Type B pancreatic cell (in vitro differentiated cells): ENCODE measurements at regions not wholly inside any gene's neighbourhood (a gene's known extent, or its start where the extent isn't known, plus 50 kb on each side); places are given as distances from the start of the nearest gene placed in this dataset.
"Not testable (repeated sequence)": the region's sequence is repeated elsewhere in the genome, so short reads cannot be mapped to it uniquely, and the experiment has no call there.

ENCODE experiments used
- DNase-seq: peaks from one replicate; pipeline ENCODE4 v3.0.0; 2021; ENCODE audit warnings: mixed read lengths; ENCODE audit not compliant: unreplicated experiment; ENCODE audit errors: extremely low spot score
- H3K27ac Mint-ChIP-seq: 2 replicates; pipeline ENCODE4 v1.8.0; 2021; ENCODE audit warnings: mild to moderate bottlenecking, mixed read lengths
- H3K27me3 Mint-ChIP-seq: 2 replicates; pipeline ENCODE4 v1.8.0; 2021; ENCODE audit warnings: mixed read lengths
- H3K36me3 Mint-ChIP-seq: 2 replicates; pipeline ENCODE4 v1.8.0; 2021; ENCODE audit warnings: mixed read lengths
- H3K4me1 Mint-ChIP-seq: one replicate; pipeline ENCODE4 v1.8.0; 2021; ENCODE audit warnings: mixed read lengths; ENCODE audit not compliant: unreplicated experiment
- H3K4me3 Mint-ChIP-seq: 2 replicates; pipeline ENCODE4 v1.8.0; 2021; ENCODE audit warnings: mild to moderate bottlenecking, mixed read lengths
- H3K9me3 Mint-ChIP-seq: 2 replicates; pipeline ENCODE4 v1.8.0; 2021; ENCODE audit warnings: mixed read lengths
- CTCF ChIP-seq: fragments of 200-600 bp; sonication (generic); conservative IDR thresholded peaks from 2 replicates; pipeline ENCODE4 v1.5.0; 2021; ENCODE audit warnings: antibody characterized with exemption, mild to moderate bottlenecking

DNA sequence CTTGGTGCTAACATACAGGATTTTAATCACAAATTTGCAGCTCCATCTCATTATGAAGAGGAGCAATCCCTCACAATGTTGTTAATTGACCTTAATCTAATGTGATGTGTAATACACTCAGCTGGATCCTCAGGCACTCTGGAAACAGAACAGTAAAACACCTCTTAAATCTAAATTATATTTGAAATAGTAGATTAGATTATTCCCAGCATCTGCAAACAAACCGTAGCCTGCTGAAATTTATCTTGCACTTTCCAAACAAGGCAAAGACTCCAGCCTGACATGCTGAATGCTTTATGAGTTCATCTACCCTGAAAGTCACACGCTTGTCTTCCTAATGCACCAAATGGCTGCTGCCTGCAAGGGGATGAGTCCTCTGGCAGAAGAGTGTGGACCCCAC is 402.3 kb upstream of the GYPC start:
- Mint-ChIP-seq H3K27ac (no peak overlapping the region), H3K4me1 (no peaks in the 10 kb centered on the region), H3K36me3 (no peaks in the 10 kb centered on the region), H3K27me3 (no peaks in the 10 kb centered on the region), H3K9me3 (no peaks in the 10 kb centered on the region), H3K4me3 (no peak overlapping the region)
- DNase-seq: no peak
- no peak for TF ChIP-seq CTCF

DNA sequence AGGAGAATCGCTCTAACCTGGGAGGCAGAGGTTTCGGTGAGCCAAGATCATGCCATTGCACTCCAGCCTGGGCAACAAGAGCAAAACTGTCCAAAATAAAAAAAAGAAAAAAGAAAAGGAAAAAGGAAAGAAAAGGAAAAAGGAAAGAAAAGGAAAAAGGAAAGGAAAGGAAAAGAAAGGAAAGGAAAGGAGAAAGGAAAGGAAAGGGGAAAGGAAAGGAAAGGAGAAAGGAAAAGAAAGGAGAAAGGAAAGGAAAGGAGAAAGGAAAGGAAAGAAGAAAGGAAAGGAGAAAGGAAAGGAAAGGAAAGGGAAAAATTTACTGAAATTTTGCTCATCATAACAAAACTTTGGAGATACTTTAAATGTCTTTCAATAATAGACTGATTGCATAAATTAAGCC is 391.3 kb upstream of the GYPC start:
- no peak overlapping the region for H3K27ac Mint-ChIP-seq
- TF ChIP-seq CTCF: no peak
- H3K36me3 Mint-ChIP-seq: no peaks in the 10 kb centered on the region
- H3K9me3 Mint-ChIP-seq: no peaks in the 10 kb centered on the region
- H3K27me3 Mint-ChIP-seq: no peaks in the 10 kb centered on the region
- DNase-seq: no peak
- no peak overlapping the region for H3K4me3 Mint-ChIP-seq
- H3K4me1 Mint-ChIP-seq: no peaks in the 10 kb centered on the region

DNA sequence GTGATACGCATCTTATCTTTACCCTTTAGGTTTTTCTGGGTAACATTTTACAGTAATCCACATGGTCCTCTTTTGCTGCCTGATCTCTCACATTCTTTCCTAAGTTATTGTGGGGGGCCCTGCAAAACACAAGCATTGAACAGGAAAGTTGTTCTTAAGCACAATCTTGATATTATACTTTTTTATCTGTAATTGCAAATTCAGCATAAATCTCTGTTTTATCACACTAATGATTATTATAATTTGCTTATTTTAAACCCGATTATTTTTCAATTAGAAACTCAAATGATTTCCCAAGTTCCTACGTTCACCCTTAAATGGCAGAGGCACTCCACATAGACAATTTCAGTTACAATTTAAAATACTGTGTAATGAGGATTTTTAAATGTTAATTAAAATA is 386.0 kb upstream of the GYPC start:
- TF ChIP-seq CTCF: no peak
- Mint-ChIP-seq H3K36me3 (no peaks in the 10 kb centered on the region), H3K27me3 (no peaks in the 10 kb centered on the region), H3K4me1 (no peaks in the 10 kb centered on the region), H3K9me3 (no peaks in the 10 kb centered on the region), H3K4me3 (no peak overlapping the region), H3K27ac (no peak overlapping the region)
- DNase-seq: no peak

DNA sequence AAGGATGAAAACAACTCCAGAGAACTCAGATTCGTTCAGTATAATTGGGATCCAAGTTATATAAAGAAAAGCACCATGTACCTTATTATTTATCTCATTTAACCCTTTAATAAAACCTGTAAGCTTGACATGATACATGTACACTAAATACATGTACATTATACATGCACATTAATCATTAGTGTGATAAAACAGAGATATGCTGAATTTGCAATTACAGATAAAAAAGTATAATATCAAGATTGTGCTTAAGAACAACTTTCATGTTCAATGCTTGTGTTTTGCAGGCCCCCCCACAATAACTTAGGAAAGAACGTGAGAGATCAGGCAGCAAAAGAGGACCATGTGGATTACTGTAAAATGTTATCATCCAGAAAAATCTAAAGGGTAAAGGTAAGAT is 385.4 kb upstream of the GYPC start:
- Mint-ChIP-seq H3K36me3 (no peaks in the 10 kb centered on the region), H3K4me3 (no peak overlapping the region), H3K9me3 (no peaks in the 10 kb centered on the region), H3K27me3 (peaks cover 3% of the 10 kb centered on the region), H3K4me1 (no peaks in the 10 kb centered on the region), H3K27ac (no peak overlapping the region)
- no peak for DNase-seq
- no peak for TF ChIP-seq CTCF

- Mint-ChIP-seq H3K4me3 (no peak overlapping the region), H3K27me3 (peaks cover 7% of the 10 kb centered on the region), H3K4me1 (no peaks in the 10 kb centered on the region), H3K36me3 (no peaks in the 10 kb centered on the region), H3K9me3 (no peaks in the 10 kb centered on the region), H3K27ac (no peak overlapping the region)
- no peak for TF ChIP-seq CTCF
- no peak for DNase-seq
Observed at GRCh38 chr2:126272401-126272800, 383.6 kb upstream of the GYPC start.

GRCh38 chr2:126275098-126275497 is 380.9 kb upstream of the GYPC start:
- no peak overlapping the region for H3K27ac Mint-ChIP-seq
- H3K4me1 Mint-ChIP-seq: no peaks in the 10 kb centered on the region
- no peak for TF ChIP-seq CTCF
- no peaks in the 10 kb centered on the region for H3K36me3 Mint-ChIP-seq
- H3K4me3 Mint-ChIP-seq: no peak overlapping the region
- no peak for DNase-seq
- no peaks in the 10 kb centered on the region for H3K9me3 Mint-ChIP-seq
- peaks cover 7% of the 10 kb centered on the region for H3K27me3 Mint-ChIP-seq

GRCh38 chr2:126276268-126276667 is 379.7 kb upstream of the GYPC start:
- DNase-seq, H3K4me1 Mint-ChIP-seq, H3K4me3 Mint-ChIP-seq, H3K36me3 Mint-ChIP-seq, H3K9me3 Mint-ChIP-seq, H3K27ac Mint-ChIP-seq, H3K27me3 Mint-ChIP-seq: not testable (repeated sequence)
